Inflammatory macrophage treated with lipopolysaccharide for 4 hours (primary cell): ENCODE measurements at regions not wholly inside any gene's neighbourhood (a gene's known extent, or its start where the extent isn't known, plus 50 kb on each side); places are given as distances from the start of the nearest gene placed in this dataset.

Source experiments
- DNase-seq: peaks from one replicate; pipeline ENCODE4 v3.0.0-alpha.2; 2020

DNA sequence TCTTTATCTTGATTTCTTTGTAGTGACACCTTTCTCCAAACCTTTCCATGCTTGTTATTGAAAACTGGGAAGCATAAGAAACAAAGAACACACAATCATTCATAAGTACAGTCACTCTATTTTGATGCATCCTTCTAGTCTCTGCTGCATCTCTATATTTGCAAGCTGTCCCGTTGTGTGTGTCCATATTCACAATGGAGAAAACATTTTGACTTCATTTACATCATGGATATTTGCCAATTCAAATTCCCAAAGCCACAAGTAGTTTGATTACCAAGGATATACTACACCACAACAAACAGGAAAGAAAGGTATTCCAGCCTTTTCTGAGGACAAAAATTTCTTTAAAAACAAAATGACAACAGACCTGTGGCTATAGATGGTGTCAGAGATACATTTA is 673.8 kb downstream of the STIM2 start:
- DNase-seq, result no peak

DNA sequence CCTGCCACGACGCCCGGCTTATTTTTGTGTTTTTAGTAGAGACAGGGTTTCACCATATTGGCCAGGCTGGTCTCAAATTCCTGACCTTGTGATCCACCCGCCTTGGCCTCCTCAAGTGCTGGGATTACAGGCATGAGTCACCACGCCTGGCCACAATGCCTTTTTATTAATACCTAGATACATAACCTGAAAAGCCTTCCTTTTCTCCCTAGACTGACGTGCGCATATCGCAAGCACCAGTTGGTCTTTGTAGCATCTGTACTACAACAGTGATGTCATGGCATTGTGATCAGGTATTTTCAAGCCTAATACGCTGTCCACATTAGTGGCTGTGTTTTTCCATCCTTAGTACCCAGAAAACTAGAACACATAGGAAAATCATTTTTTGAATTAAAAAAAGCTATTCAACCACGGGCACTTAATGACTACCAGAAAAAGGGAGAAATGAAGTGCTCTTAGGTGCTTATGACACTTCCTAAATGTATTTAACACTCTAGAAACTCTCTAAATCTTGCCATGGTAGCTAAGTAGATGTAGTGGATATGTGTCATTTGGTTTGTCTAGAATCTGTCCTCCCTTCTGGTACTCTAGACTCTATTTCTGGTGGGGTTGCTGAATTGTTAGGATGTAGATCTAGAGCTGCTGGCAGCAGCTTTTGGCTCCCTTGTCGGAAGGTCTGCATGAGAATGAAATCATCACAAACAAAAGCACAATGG is 707.8 kb downstream of the STIM2 start:
- DNase-seq, result no peak

DNA sequence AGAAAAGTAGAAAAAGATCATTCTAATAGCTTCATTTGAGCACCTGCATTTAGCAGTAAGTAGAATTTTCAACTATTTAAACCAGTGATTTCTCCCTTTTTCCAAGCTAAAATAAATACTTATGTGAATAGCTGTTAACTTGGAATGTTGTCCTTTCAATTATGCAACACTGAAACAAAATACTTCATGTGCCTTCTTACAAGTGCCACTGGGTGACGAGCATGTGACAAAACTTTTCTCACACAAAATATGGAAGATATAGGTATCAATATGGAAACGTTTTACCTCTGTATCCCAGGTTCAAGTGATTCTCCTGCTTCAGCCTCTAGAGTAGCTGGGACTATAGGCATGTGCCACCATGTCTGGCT is 708.3 kb downstream of the STIM2 start:
- DNase-seq, result no peak

DNA sequence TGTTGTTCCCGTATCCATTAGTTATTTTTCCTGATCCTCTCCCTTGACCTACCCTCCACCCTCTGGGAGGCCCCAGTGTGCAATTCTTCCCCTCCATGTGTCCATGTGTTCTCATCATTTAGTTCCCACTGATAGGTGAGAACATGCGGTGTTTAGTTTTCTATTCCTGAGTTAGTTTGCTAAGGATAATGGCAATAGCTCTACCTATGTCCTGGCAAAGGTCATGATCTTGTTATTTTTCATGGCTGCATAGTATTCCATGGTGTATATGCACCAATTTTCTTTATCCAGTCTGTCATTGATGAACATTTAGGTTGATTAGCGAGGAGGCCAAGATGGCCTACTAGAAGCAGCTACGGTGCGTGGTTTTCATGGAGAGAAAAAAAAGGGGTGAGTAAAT is 714.1 kb downstream of the STIM2 start:
- no peak for DNase-seq

DNA sequence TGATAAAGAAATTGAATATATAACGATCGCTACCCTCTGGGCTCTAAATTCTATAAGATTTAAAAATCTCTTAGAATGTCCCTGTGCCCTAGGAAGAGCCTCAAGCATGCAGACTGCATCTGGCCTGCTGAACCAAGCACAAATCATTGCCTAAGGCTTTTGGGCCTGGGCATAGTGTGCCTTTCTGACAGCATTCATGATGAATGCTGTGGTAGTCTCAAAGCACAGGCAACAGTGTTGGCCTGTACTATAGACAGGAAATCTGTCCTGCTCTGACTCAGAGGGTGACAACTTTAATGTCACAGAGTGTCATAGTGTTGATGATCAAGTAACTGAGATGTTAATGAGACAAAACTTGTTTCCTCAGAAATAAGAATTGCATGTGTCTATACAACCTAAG is 717.3 kb downstream of the STIM2 start:
- DNase-seq, result no peak

DNA sequence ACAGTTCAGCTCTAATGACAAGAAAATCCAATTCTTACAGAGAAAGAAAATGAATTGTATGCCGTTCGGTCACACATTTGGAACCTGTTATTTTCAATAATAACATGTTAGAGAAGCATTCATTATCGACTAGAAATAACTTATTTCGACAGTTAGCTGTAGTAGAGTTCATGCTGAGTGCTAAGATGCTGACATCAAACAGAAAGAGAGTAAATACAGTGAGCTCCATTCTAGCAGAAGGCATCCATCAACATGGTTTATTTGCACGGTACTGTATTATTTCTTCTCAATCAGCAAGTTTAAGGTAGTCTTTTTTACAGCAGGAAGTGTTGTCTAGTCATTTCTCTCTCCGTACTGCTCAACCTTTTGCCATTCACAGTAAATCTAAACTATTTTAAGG is 732.1 kb downstream of the STIM2 start:
- DNase-seq, result no peak

DNA sequence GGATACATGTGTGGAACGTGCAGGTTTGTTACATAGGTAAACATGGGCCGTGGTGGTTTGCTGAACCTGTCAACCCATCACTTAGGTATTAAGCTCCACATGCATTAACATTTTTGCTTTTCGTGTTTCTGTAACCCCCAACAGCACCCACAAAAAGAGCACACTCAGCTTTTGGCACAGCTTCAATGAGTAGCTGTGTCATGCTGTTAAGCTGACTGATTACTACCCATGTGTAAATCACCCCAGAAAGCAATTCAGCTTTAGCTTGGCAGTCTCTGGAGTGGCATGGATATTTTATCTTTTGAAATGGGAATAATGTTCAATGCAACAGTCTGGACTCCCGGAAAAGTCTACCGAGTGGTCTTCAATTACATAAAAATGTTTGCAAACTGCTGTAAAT is 734.3 kb downstream of the STIM2 start:
- no peak for DNase-seq

DNA sequence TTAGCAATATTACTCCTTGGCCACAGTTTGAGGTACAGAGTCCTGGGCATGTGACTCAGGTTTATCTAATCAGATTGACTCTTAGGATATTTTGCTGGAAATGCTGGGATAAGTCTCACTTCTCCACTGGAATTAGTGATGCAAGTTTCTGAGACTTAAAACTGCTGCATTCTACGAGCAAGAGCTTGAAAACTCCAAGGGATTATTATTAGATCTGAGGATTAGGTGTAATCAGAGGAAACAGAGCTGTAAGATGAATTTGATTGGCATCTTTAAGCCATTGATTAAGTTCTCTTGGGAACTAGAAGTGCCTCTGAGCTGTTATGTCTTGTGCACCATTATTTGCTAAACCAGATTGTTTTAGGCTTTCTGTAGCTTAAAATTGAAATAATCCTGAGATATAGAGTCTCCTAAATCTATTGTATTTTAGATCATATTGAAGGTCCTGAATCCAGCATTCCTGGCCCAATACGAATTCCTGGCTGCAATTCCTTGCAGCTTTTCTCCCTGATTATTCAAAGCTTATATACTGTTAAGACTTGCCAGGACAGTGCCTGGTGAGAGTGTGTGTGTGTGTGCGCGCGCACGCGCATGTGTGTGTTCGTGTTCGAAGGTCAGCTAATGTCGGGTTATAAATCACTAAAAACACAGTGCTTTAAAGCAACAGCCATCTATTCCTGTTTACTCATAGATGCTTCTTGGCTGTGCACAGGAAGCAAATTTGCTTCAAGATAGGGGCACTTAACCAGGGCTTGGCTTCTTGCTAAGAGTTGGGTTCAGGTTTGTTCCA is 735.1 kb downstream of the STIM2 start:
- no peak for DNase-seq

DNA sequence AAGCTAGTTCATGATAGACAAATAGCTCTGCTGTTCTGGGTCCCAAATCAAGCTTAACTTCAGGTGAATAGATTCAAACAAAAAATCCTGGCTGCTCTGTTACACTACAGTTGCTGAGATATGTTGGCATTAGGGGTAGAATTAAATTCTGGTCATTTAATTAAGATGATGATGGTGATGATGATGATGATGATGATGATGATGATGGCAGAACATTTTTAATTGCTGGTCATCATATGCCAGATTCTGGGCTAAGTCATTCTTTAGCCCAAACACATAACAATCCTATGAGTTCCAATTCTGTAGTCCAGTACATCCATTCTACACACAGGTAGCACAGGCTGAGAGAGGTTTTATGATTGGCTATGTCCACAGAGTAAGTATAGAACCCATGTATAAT is 741.5 kb downstream of the STIM2 start:
- DNase-seq, result no peak

DNA sequence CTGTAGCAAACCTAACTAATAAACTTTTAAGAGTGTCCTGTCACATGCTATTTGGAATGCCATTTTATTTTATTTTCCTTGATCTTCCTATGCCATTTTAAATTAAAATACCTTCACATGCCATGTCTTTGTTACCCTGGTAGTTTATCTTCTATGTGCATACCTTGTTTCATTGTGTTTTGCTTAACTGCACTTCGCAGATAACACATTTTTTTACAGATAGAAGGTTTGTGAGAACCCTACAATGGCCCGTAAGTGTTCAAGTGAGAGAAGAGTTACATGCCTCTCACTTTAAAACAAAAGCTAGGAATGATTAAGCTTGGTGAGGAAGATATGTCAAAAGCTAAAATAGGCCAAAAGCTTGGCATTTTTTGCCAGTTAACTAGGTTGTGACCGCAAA is 744.1 kb downstream of the STIM2 start:
- no peak for DNase-seq

DNA sequence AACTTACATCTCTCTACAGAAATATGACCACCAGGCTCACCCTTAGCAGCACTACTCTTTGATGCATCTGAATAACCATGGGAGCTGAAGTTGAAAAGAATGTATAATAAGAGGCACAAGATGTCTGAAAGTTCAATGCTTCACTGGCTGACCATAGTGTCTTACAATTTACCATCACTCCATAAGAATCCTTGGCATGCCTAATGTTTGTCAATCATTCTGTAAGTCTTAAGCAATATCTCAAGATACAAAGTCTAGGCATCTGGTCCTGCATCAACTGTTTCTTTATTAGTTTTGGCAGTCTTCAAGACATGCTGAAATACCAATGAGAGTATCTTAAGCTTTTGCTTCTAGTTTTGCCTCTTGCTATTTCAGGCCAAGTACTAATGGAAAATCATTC is 755.5 kb downstream of the STIM2 start:
- DNase-seq, result no peak

DNA sequence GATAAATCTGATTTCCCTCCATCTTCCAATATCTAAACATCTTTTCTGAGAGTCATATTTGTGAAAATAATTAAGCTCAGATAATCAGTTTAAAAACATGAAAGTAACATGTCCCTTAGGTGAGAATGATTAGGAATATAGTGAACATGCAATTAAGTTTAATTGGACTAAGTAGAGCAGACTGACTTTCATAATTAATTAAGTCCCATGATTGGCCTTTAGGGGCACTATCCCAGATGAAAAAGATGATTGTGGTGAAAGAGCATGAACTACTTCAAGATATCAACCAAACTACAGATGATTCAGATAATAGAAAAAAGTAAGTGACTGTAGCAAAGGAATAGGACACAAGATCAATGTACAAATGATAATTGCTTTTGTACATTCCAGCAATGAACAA is 758.8 kb downstream of the STIM2 start:
- DNase-seq, result no peak

DNA sequence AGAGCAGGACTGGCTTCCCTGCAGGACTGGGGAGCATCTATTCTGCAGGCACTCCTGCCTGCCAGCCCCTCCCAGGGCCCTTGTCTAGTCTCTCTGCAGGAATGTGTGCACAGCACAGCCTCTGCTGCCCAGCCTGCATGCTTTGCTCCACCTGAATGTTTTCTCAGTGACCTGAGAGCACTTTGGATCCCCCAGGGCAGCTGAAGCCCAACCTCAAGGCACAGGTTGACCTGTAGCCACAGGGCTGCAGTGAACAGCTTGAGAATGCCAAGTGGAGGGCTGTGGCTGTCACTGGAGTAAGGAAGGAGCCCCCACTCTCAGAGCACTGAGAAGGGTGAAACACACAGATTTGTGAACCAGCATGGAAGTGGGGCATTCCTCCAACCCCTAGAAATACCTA is 760.2 kb downstream of the STIM2 start:
- DNase-seq, result no peak

DNA sequence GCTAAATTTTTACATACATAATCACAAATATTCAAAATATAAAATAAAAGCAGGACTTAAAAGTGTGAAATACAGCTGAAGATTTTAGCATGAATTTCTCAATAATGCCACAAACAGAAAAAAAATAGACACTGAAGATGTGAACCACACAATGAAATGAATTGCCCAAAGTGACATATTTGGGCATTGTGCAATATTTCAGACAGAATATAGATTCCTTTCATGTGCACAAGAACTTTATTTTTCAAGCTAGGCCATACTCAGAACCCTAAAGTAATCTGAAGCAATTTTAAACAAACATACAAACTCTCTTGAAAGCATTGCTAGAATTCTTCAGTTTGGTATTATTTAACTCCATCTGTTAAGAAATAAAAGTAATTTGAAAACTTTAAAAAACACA is 764.1 kb downstream of the STIM2 start:
- DNase-seq, result no peak

DNA sequence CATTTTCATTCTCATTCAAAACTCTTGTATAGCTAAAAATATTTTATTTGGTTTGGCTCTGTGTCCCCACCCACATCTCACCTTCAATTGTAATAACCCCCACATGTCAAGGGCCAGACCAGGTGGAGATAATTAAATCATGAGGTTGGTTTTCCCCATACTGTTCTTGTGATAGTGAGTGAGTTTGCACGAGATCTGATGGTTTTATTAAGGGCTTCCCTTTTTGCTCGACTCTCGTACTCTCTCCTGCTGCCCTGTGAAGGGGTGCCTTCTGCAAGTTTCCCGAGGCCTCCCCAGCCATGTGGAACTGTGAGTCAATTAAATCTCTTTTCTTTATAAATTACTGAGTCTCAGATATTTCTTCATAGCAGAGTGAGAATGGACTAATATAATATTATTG is 768.0 kb downstream of the STIM2 start:
- DNase-seq, result no peak

DNA sequence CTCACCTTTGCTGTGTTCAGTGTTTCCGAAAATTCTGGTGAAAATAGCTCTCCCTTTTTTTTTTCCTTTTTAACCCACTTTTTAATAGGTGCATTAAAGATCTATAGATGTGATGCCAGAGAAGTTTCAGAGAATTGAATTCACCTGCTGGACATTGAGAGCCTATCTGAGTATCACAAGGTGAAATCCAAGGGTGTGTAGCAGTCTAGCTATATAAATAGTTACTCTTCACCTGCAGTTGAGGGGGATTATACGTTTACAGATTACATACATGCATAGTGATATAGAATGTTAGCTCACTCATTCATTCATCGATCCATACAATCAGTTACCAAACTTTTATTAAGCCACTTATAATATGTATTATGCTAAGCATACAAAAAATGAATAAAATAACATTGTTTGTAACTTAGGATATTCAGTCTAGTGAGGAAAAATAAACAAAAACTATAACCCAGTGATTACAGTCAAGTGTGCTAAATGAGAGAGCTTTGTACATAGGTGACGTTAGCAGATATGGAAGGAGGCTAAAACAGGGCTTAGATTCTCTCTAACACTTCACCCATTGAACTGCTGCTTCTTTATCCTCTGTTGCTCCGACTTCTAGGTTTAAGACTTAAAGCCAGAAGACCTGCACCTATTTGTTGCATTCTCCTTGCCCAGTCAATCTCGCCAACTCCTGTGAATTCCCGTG is 769.0 kb downstream of the STIM2 start:
- no peak for DNase-seq

DNA sequence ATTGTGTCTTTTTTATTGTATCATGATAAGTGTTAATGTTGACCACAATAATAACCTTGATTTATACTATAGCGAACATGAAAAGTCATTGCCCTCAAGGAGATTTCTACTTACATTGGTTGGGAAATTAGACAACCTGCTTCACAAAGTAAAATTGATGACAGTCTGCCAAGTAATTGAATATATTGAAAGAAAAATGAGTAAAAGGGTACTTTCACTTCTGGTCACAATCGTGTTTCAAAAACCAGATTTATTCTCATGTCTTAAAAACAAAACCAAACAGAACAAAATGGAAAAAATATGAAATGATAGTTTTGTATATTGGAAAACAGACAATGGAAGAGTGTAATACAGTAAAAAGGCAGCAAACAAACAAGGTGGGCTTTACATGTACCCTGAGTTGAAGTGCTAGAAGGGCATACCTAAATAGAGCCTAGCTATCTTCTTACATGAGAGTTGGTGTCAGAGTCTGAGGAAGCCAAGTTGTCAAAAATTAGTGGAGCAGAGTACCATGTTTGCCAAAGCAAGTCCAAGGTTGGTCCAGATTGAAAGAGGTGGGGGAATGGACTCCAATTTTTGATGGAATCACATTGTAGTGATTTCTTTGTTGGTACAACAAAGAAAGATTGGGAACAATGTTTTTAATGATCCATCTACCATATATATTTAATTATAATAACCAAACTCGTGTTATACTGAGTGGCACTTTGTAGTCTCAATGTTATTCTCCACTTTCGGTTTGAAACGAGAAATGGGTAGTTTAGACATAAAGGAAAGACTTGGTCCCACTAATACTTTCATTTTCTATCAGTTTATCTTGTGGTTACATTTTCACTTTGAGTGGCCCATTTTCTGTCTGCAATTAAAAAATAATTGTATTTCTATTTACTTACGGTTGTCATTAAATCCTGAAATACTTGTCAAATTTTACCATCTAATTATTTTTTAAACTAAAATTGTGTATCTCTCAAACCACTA is 775.6 kb downstream of the STIM2 start:
- DNase-seq, result peak; percentile 5

DNA sequence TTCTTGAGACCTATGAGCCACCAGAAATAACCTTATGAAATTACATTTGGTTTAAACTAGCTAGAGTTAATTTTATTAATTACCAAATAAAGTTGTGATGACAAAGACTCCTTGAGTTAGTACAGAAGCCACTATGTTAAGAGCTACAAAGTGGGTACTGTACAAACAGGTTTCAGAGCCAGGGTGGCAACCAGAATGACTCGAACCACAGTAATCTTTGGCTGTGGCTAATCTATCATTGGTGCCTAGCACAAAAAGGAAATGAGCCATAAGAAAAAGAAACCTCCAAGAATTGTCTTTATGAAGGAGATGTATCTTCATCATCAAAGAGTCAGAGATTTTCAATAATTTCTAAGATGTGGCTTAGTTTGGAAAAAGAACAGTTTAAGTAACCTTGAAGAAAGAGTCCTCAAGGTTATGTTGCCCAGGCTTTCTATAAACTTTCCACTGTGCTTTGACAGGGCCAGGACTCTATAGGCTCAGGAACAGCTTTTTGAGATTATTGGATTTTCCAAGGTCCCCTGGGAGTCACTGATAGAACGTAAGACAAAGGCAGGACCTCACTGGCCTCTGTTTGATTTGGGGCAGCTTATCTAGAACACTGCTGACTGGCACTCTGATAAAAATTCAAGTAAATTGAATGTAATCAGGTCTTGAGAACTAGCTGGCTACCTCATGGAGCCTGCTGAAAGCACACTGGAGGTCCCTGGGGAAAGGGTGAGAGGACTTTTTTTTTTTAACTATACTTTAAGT is 777.7 kb downstream of the STIM2 start:
- no peak for DNase-seq

DNA sequence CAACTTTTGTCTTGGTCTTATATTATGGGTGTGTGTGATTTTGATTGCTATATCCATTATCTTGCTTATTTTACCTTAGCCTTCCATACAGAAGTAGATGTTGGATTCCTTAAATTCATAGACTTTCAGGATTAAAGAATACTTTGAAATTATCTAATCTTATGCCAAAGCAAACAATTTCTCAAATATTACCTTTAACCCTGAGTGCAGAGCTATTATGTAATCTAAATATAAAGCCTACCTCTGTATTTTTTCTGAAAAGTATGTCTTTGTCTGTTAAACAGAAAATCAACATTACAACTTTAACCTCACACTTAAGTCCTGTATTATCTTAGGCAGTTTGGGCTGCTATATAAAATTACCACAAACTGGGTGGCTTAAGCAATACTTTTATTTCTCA is 782.5 kb downstream of the STIM2 start:
- DNase-seq, result no peak

DNA sequence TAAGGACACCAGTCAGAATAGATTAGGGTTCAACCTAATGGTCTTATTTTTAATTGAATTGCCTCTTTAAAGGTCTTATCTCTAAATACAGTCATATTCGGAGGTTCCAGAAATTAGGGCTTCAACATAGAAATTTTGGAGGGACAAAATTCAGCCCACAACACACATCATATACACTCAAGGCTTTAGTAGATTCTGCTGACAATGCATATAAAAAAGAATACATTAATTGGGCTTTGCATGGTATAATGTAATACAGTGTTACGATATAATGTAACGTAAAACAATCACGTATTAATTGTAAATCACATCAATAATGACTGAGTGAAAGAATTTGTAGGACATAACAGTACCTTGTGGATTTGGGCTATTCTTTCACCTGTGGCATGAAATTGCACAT is 787.8 kb downstream of the STIM2 start:
- DNase-seq, result no peak

DNA sequence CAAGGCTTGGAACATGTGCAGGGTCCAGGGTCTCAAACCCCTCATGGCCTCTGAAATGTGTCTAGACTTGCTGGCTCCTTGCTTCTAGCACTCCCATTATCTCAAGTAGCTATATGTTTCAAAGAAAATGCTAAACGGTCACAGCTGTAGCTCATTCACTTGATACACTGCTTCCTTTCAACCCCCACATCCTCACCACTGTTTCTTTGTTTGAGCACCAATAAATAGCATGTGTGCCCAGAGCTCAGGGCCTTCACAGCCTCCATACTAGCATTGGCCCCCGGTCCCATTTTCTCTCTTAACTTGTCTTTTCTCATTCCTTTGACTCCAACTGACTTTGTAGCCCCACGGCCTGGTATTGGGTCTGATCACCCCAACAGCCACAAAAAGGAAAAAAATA is 801.8 kb downstream of the STIM2 start:
- DNase-seq, result no peak

DNA sequence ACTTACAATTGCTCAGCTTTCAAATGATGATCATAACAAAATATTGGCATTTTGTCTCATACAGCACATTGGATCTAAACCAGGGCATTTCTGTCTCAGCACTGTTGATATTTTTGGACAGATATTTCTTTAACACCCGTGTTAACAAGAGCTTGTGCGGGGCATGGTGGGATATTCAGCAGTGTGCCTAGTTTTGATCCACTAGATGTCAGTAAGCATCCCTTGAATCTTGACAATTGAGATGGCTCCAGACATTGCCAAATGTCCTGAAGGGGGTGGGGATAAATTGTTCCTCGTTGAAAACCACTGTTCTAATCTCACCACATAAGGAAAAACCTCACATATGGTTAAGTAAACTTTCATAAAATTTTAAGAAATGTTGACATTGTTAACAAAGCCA is 806.3 kb downstream of the STIM2 start:
- DNase-seq, result no peak
